ENCODE measurements at regions not wholly inside any gene's neighbourhood (a gene's known extent, or its start where the extent isn't known, plus 50 kb on each side); places are given as distances from the start of the nearest gene placed in this dataset.

GRCh38 chr2:67642046-67642382 lies 244.9 kb downstream of the ETAA1 start:
- TF ChIP-seq CTCF (IDR thresholded peaks at IDR 0.05) (no peak), ZFX (IDR thresholded peaks at IDR 0.05; ENCODE audit: borderline replicate concordance) (no peak)

Measured in 22Rv1 (cell line).